C1 segment of cervical spinal cord (tissue), 14 donors: ENCODE measurements at regions not wholly inside any gene's neighbourhood (a gene's known extent, or its start where the extent isn't known, plus 50 kb on each side); places are given as distances from the start of the nearest gene placed in this dataset.

Source experiments
- DNase-seq, 14 donors: peaks; one replicate each; lab custom pipeline; 2025; lab: John Stamatoyannopoulos, UW

DNA sequence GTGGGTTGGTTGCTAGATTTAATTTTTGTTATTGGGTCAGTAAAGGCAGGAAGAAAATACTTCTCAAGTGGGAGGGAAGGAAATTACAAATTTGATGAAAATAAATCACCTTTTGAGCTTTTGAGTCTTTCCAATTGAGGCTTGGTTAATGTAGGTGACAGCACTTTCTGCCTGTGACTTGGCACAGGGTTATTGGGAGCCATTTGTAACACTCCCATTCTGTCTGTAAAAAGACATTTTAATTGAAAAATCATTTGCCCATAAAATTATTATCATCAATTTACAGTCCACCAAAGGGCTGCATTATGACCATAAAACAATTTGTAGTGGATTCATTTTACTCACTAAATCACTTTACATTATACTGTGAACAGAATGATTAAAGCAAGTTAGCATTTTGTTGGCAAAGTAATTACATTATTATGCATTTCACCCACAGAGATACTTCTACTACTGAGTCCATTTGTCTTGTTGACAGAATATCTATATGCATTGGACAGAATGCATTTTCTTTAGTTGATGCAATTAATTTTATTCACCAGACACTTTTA, 974.6 kb downstream of the UQCRFS1 start:
- DNase-seq: no peak

GRCh38 chr19:28235606-28236125, 977.3 kb downstream of the UQCRFS1 start:
- DNase-seq: no peak

DNA sequence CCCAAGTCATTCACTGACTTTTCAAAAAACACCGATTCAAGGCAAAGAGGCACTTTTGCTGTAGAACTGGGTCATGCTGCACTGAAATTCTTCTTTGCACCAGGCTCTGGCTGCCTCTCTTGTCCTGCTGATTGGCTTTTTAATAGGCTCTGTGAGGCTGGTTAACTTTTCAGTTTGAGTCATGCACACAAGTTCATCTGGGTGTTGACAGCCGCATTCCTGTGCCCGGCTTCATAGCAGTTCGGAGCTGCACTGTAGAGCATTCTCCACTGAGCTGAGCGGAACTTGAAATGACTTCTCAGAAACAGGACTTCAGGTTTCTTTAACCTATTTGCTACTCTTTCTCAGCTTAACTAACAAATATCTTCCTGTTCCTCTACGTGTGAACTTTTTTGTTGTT, 978.3 kb downstream of the UQCRFS1 start:
- DNase-seq: no peak

DNA sequence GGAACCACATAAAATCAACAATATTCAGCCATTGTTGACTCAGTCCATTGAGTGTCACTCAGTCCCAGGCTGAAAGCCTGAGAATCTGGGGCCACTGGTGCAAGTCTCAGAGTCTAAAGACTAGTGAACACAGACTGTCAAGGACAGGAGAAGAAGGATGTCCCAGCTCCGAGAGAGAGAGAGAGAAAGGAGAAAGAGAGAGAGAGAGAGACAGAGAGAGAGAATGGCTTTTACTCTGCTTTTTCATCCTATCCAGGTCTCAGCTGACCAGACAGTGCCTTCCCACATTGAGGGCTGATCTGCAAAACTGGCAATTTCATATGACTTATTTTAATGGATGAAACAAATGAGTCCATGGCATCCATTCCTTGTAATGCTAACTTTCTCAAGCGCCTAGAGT, 984.1 kb downstream of the UQCRFS1 start:
- no peak for DNase-seq

DNA sequence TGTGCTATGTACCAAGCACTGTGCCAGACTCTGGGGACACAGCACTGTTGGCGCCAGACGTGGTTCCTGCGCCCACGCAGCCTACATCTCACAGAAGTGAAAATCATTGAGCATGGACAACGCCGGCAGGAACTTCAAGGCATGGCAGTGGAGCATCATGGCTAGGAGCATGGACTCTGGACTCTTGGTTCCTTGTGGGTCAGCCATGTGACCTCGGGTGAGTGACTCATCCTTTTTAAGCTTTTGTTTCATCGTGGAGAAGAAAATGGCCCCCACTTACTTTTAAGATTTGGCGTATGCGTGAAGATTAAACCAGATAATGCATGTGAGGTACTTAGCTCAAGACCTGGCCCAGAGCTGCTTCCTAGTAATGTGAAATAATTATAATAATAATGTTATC, 988.5 kb downstream of the UQCRFS1 start:
- DNase-seq: no peak

DNA sequence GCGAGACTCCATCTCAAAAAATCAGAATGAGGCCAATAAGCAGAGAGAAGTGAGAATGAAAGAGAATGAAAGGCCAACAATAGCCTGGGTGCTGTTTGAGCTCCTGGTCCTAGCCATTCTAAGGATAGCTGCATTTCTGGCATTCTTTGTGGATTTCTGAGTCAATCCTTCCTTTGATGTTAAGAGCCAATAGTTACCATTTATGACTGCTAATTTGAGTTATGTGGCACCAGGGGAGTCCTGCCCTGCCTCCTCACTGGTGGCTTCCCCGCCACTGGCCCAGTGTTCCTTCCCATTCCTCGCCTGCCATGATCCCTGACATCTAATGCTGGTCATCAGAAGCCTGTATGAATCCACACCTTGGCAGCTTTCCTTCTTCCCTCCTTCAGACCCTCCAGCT, 991.2 kb downstream of the UQCRFS1 start:
- no peak for DNase-seq

- no peak for DNase-seq
Measured at GRCh38 chr19:28218728-28219127, 994.2 kb downstream of the UQCRFS1 start.

GRCh38 chr19:28217022-28217421, 995.9 kb downstream of the UQCRFS1 start:
- DNase-seq: no peak

DNA sequence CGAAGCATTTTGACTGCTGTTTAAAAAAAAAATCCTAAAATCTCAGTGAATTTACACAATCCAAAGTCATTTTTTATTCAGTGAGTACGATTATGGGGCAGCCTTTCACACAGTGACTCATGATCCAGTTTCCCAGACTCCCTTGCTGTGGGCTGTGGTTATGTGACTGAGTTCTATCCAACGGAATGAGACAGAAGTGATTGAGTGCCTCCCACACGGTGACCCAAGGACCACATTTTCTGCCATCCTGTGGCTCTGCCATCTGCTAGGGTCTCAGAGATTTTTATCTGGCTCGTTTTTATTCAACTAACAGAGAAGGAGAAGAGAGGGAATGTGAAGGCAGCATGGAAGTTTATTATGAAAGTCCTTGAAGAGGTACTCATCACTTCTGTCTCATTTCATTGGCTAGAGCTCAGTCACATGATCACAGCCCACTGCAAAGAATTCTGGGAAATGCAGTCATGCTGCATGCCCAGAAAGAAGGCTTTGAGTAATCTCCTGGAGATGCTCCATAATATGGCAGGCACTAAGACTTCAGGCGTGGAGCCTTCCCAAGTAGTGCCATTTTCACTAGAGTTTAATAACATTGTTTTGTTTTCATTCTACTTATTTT, 999.4 kb downstream of the UQCRFS1 start:
- peak in 1 of 14 donors; percentile 0 for DNase-seq

GRCh38 chr19:28210886-28211285, 1002.1 kb downstream of the UQCRFS1 start:
- no peak for DNase-seq

GRCh38 chr19:28208745-28209144, 1004.2 kb downstream of the UQCRFS1 start:
- no peak for DNase-seq

DNA sequence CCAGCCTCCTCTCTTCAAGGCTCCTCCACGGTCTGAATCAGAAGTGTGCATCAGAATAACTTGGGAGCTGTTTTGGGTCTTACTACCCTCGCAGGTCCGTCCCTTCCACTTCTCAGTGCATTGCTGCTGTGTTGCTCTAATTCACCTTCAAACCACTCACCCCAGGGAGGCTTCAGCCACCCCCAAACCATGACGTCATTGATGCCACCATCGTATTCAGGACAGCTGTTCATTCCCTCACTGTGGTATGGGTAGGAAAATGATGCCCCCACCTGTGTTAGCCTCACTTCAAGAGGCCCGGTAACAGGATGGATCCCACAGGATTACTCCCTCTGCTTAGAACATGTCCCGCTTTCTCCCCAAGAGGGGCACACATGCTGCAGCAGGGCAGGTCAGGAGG, 1005.7 kb downstream of the UQCRFS1 start:
- no peak for DNase-seq

DNA sequence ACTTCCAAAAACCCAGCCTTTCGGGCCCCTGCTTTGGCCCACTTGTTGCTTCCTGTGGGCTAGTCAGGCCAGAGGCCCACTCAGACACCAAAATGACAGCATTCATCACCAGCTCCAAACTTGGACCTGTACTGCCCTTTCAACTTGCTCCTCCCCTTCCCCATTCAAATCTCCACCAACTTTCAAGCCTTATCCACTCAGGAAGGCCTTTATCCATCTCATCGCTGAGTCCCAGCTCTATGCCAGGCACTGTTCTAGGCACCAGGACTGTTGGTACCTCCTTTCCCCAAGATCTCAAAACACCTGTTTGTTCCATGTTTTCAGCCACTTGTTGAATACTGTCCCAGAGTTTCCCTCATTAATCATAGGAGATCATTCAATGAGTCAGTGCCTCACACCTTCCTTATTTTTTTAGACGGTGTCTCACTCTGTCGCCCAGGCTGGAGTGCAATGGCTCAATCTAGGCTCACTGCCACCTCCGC, 1011.4 kb downstream of the UQCRFS1 start:
- DNase-seq: no peak

GRCh38 chr19:28199323-28199722, 1013.6 kb downstream of the UQCRFS1 start:
- DNase-seq: no peak

DNA sequence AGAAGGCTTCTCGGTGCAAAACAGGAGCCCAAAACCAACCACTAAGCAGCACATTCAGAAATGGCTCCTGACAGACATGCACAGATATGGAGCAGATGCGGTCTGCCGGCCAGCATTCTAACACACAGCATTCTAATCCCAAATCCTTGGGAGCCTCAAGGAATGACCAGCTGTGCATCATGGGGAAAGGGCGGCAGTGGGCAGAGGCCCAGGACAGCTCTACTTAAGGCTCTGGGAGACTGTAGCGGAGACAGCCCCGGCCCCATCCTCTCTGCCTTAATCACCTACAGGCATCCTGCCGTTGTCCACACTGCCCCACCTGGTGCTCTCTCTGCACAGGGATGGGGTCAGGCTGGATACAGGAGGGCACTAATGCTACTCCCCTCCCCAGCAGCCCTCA, 1016.0 kb downstream of the UQCRFS1 start:
- DNase-seq: no peak

DNA sequence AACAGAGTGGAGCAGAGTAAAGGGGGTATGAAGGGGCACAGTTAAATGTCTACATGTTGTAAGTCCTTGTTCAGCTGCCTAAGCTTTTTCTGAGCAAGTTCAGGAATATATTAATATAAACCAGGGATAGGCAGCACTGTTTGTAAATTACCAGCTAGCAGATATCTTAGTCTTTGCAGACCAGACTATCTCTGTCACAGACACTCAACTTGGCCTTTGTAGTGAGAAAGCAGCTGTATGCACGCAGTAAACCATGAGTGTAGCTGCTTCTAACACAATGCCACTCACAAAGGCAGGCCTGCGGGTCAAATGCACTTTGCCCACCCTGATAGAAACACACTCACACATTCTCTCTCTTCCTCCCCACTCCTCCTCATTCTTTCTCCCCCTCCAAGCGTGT, 1016.9 kb downstream of the UQCRFS1 start:
- no peak for DNase-seq

DNA sequence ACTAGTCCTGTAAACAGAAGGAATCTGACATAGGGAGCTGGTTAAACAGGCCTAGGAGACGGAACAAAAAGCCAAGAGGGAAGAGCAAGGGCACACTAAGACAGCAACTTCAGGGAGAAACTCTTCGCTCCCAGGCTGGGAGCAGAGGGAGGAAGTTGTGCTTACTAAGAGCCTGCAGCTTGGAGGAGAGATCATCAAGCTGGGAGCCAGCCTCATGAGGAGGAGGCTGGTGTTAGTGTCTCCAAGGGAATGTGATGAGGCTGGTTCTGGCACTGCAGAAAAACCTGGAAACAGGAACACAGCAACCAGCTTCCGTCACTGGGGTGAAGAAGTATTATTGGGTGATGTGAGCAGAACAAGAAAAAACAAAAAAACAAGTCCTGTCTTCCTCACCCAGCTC, 1027.3 kb downstream of the UQCRFS1 start:
- DNase-seq: no peak

- no peak for DNase-seq
Measured at GRCh38 chr19:28184997-28185396, 1028.0 kb downstream of the UQCRFS1 start.

DNA sequence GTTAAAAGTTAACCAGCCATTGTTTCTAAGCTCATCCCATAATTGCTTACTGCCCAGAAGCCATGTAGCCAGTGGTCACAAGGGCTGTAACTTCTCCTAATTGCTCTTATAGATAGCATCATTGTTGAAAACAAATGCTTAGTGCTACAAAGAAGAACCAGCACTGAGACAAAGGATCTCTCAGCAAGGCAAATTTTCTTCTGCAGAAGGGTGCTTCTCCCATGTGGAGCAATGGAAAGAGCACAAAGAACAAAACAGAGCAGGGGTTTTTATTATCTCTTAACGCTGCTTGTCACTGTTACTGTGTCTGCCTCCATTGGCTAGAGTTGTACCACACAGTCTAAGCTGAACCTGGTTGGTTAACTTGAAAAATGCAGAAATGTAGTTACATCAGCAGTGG, 1036.8 kb downstream of the UQCRFS1 start:
- no peak for DNase-seq

DNA sequence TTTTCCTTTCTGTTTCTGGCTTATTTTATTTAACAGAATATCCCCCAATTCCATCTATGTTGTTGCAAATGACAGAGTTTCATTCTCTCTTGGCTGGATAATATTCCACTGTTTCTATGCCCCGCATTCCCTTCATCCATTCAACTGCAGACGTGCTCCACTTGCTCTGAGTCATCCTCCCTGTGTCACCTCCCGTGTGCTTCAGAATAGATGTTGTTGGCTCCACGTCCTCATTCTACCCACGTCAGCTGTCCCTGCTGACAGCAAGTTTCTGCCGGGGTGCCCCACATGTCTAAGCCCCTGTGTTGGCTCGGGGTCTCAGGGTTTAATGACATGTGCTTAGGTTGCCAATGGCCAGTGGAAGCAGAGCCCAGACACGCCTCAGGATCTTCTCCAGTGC, 1041.0 kb downstream of the UQCRFS1 start:
- DNase-seq: no peak

- DNase-seq: no peak
Measured at GRCh38 chr19:28170066-28170465, 1042.9 kb downstream of the UQCRFS1 start.

GRCh38 chr19:28169168-28169887, 1043.6 kb downstream of the UQCRFS1 start:
- no peak for DNase-seq

DNA sequence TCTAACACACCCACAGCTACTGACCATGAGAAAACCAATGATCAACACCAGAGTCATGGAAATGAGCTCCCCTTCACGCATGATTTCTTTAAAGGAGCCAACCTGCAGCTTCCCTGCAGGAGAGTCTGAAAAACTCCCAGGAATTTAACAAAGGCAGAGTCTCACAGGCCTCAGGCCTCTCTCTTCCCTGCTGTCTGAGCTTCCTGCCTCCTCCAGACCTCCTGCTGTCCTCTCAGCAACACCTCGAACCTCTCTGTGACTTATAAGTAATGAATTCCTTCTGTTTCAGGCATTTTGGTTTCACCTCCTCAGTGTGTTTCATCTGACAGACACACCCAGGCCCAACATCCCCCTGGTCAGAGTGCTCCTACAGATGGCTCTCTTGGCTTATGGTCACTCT, 1044.4 kb downstream of the UQCRFS1 start:
- no peak for DNase-seq
